Activated naive CD4-positive, alpha-beta T cell treated with anti-CD3 and anti-CD28 coated beads, Interleukin-2, amount 10 ng/mL, durations not matched to agents 7 days and 5 days (primary cell): ENCODE measurements at regions not wholly inside any gene's neighbourhood (a gene's known extent, or its start where the extent isn't known, plus 50 kb on each side); places are given as distances from the start of the nearest gene placed in this dataset.
A peak's percentile ranks its signal among the peaks of the same experiment; 100 is the strongest.
"Not testable (repeated sequence)": the region's sequence is repeated elsewhere in the genome, so short reads cannot be mapped to it uniquely, and the experiment has no call there.

Experiments
- CTCF ChIA-PET: fragments of 350-600 bp; sonication (Branson Sonifier 250); formaldehyde crosslinking; loops from one replicate; lab custom pipeline; 2021; ENCODE audit warnings: antibody characterized with exemption; lab: Charles Lee
- DNase-seq: peaks from one replicate; pipeline ENCODE4 v3.0.0-alpha.2; 2020
- H3K27ac Mint-ChIP-seq: one replicate; pipeline ENCODE4 v1.8.0; 2021; ENCODE audit warnings: mild to moderate bottlenecking, moderate library complexity, mixed read lengths
- H3K27me3 Mint-ChIP-seq: one replicate; pipeline ENCODE4 v1.8.0; 2021; ENCODE audit warnings: mild to moderate bottlenecking, mixed read lengths
- H3K36me3 Mint-ChIP-seq: one replicate; pipeline ENCODE4 v1.8.0; 2021; ENCODE audit warnings: mixed read lengths
- H3K4me1 Mint-ChIP-seq: one replicate; pipeline ENCODE4 v1.8.0; 2021; ENCODE audit warnings: mixed read lengths
- H3K4me3 Mint-ChIP-seq: one replicate; pipeline ENCODE4 v1.8.0; 2021; ENCODE audit warnings: mild to moderate bottlenecking, moderate library complexity, mixed read lengths
- H3K9me3 Mint-ChIP-seq: one replicate; pipeline ENCODE4 v1.8.0; 2021; ENCODE audit warnings: mixed read lengths

DNA sequence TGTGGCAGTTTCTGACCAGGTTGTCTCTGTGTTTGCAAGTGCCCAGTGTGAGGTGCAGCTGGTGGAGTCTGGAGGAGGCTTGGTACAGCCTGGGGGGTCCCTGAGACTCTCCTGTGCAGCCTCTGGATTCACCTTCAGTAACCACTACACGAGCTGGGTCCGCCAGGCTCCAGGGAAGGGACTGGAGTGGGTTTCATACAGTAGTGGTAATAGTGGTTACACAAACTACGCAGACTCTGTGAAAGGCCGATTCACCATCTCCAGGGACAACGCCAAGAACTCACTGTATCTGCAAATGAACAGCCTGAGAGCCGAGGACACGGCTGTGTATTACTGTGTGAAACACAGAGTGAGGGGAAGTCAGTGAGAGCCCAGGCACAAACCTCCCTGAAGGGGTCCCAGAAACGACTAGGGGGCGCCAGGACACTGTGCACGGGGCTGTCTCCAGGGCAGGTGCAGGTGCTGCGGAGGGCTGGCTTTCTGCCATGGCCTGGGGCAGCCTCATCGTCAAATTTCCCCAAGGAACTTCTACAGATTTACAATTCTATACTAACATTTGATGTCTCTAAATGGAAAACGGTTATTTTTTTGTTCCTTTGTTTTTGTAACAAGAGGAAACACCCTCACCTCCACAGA is 187.0 kb upstream of the TP53TG3D start:
- H3K4me3 Mint-ChIP-seq, H3K27ac Mint-ChIP-seq, H3K36me3 Mint-ChIP-seq, H3K4me1 Mint-ChIP-seq, H3K9me3 Mint-ChIP-seq, CTCF ChIA-PET, H3K27me3 Mint-ChIP-seq: not testable (repeated sequence)
- DNase-seq: peak; percentile 30

GRCh38 chr16:32071586-32071985 is 181.5 kb upstream of the TP53TG3D start:
- DNase-seq, H3K36me3 Mint-ChIP-seq, H3K27ac Mint-ChIP-seq, H3K4me3 Mint-ChIP-seq, H3K9me3 Mint-ChIP-seq, H3K27me3 Mint-ChIP-seq, CTCF ChIA-PET, H3K4me1 Mint-ChIP-seq: not testable (repeated sequence)

DNA sequence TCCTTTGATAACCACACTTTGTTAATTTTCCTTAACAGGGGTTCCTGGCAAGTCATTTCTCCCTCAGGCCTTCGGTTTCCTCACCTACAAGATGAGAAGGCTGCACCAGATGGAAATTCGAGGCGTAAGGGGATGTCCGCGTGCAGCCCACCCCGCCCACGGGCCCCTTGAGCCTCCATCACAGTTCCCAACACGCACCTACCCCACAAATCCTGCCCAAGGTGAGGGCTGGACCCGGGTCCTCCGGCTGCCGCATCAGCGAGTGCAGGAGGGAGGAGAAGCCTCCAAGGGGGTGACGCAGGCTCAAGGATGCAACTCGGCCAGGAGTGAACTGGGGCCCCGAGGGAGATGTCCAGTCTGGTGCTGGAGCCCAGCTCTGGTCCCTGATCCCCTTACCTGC is 169.2 kb upstream of the TP53TG3D start:
- CTCF ChIA-PET, H3K36me3 Mint-ChIP-seq, DNase-seq, H3K27ac Mint-ChIP-seq, H3K9me3 Mint-ChIP-seq, H3K4me1 Mint-ChIP-seq, H3K4me3 Mint-ChIP-seq: not testable (repeated sequence)
- H3K27me3 Mint-ChIP-seq: peaks cover 24% of the 10 kb centered on the region

DNA sequence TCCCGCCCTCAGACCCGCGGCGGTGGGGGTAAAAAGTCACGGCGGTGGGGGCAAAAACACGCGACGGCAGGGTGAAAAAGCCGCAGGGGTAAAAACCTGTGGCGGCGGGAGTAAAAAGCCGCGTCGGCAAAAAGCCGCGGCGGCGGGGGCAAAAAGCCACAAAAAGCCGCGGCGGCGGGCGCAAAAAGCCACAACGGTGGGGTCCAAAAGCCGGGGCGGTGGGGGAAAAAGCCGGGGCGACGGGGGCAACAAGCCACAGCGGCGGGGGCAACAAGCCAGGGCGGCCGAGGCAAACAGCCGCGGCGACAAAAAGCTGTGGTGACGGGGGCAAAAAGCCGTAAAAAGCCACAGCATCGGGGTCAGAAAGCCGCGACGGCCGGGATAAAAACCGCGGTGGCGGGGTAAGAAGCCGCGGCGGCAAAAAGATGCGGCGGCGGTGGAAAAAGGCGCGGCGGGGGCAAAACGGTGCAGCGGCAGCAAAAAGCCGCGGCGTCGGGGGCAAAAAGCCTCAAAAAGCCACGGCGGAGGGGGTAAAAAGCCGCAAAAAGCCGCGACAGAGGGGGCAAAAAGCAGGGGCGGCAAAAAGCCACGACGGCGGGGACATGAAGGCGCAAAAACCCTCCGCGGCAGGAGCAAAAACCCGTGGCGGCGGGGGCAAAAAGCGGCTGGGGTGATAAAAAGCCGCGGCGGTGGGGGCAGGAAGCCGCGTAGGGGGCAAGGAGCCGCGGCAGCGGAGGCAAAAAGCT is 168.3 kb upstream of the TP53TG3D start:
- DNase-seq, CTCF ChIA-PET, H3K9me3 Mint-ChIP-seq, H3K4me3 Mint-ChIP-seq, H3K36me3 Mint-ChIP-seq, H3K4me1 Mint-ChIP-seq, H3K27ac Mint-ChIP-seq: not testable (repeated sequence)
- H3K27me3 Mint-ChIP-seq: peaks cover 24% of the 10 kb centered on the region

DNA sequence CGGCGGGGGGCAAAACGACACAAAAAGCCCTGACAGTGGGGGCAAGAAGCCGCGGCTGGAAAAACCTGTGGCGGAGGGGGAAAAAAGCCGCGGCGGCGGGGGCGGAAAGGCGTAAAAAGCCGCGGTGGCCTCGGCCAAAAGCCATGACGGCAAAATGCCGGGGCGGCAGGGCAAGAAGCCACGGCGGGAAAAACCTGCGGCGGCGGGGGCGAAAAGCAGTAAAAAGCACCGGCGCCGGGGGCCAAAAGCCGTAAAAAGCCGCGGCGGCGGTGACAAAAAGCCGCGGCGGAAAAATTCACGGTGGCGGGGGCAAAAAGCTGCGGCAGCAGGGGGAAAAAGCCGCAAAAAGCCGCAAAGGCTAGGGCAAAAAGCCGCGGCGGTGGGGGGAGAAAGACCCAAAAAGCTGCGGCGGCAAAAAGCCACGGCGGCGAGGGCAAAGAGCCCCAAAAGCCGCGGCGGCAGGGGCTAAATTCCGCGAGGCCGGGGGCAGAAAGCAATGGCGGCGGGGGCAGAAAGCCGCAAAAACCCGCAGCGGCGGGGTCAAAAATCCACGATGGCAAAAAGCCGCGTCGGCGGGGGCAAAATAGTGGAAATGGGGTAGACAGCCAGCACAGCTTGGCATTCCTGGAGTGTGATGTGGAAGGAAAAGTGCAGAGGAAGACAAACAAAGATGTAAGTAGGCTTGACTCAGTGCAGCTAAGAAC is 167.5 kb upstream of the TP53TG3D start:
- H3K9me3 Mint-ChIP-seq, H3K36me3 Mint-ChIP-seq, H3K4me3 Mint-ChIP-seq, CTCF ChIA-PET, H3K27ac Mint-ChIP-seq, H3K4me1 Mint-ChIP-seq: not testable (repeated sequence)
- peak; percentile 21 for DNase-seq
- peaks cover 24% of the 10 kb centered on the region for H3K27me3 Mint-ChIP-seq

GRCh38 chr16:32115562-32115961 is 137.5 kb upstream of the TP53TG3D start:
- H3K27ac Mint-ChIP-seq, CTCF ChIA-PET, H3K9me3 Mint-ChIP-seq, H3K4me1 Mint-ChIP-seq, DNase-seq, H3K36me3 Mint-ChIP-seq: not testable (repeated sequence)
- H3K4me3 Mint-ChIP-seq: peak overlapping the region; percentile 37
- peaks cover 29% of the 10 kb centered on the region for H3K27me3 Mint-ChIP-seq

GRCh38 chr16:32116080-32116479 is 137.0 kb upstream of the TP53TG3D start:
- peak; percentile 21 for DNase-seq
- Mint-ChIP-seq H3K36me3 (no peaks in the 10 kb centered on the region), H3K4me3 (peak overlapping the region; percentile 38), H3K9me3 (no peaks in the 10 kb centered on the region), H3K27me3 (peaks cover 29% of the 10 kb centered on the region), H3K4me1 (peaks cover 2% of the 10 kb centered on the region), H3K27ac (no peak overlapping the region)
- CTCF ChIA-PET: no interaction called here

GRCh38 chr16:32116533-32116932 is 136.6 kb upstream of the TP53TG3D start:
- CTCF ChIA-PET: not testable (repeated sequence)

DNA sequence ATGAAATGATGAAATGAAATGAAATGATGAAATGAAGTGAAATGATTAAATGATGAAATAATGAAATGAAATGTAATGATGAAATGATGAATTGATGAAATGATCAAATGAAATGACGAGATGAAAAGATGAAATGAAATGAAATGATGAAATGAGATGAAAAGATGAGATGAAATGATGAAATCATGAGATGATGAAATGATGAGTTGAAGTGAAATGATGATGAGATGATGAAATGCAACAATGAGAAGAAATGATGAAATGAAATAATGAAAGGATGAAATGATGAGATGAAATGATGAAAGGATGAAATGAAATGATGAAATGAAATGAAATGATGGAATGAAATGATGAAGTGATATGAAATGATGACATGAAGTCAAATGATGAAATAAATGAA is 132.7 kb upstream of the TP53TG3D start:
- H3K4me1 Mint-ChIP-seq, H3K9me3 Mint-ChIP-seq, H3K27ac Mint-ChIP-seq, H3K4me3 Mint-ChIP-seq, CTCF ChIA-PET, H3K36me3 Mint-ChIP-seq, DNase-seq: not testable (repeated sequence)
- peaks cover 23% of the 10 kb centered on the region for H3K27me3 Mint-ChIP-seq

More at GRCh38 chr16:32116533-32116932, 136.6 kb upstream of the TP53TG3D start:
- not testable (repeated sequence) for H3K27ac Mint-ChIP-seq, DNase-seq, H3K4me3 Mint-ChIP-seq, H3K36me3 Mint-ChIP-seq, H3K4me1 Mint-ChIP-seq, H3K9me3 Mint-ChIP-seq
- H3K27me3 Mint-ChIP-seq: peaks cover 29% of the 10 kb centered on the region

GRCh38 chr16:32120779-32121178 is 132.3 kb upstream of the TP53TG3D start:
- H3K4me3 Mint-ChIP-seq, H3K36me3 Mint-ChIP-seq, DNase-seq, H3K27ac Mint-ChIP-seq, CTCF ChIA-PET, H3K4me1 Mint-ChIP-seq, H3K9me3 Mint-ChIP-seq: not testable (repeated sequence)
- H3K27me3 Mint-ChIP-seq: peaks cover 19% of the 10 kb centered on the region

DNA sequence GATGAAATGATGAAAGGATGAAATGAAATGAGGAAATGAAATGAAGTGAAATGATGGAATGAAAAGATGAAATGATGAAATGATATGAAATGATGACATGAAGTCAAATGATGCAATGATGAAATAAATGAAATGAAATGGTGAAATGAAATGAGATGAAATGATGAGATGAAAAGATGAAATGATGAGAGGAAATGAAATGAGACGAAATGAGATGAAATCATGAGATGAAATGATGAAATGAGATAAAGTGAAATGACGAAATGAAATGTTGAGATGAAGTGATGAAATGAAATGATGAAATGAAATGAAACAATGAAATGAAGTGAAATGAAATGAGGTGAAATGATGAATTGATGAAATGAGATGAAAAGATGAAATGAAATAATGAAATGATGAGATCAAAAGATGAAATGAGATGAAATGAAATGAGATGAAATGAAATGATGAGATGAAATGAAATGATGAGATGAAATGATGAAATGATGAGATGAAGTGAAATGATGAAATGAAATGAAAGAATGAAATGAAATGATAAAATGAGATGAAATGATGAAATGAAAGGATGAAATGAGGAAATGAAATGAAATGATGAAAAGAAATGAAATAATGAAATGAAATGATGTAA is 131.7 kb upstream of the TP53TG3D start:
- H3K36me3 Mint-ChIP-seq, DNase-seq, H3K4me1 Mint-ChIP-seq, H3K27ac Mint-ChIP-seq, H3K9me3 Mint-ChIP-seq, H3K4me3 Mint-ChIP-seq, CTCF ChIA-PET: not testable (repeated sequence)
- H3K27me3 Mint-ChIP-seq: peaks cover 13% of the 10 kb centered on the region

- H3K27me3 Mint-ChIP-seq, CTCF ChIA-PET, H3K4me1 Mint-ChIP-seq, H3K36me3 Mint-ChIP-seq, DNase-seq, H3K27ac Mint-ChIP-seq, H3K9me3 Mint-ChIP-seq, H3K4me3 Mint-ChIP-seq: not testable (repeated sequence)
Measured at GRCh38 chr16:32152434-32152833, 100.7 kb upstream of the TP53TG3D start.

GRCh38 chr16:32187918-32188669 is 65.0 kb upstream of the TP53TG3D start:
- DNase-seq, H3K27me3 Mint-ChIP-seq, H3K36me3 Mint-ChIP-seq, H3K4me3 Mint-ChIP-seq, CTCF ChIA-PET, H3K9me3 Mint-ChIP-seq, H3K4me1 Mint-ChIP-seq, H3K27ac Mint-ChIP-seq: not testable (repeated sequence)

DNA sequence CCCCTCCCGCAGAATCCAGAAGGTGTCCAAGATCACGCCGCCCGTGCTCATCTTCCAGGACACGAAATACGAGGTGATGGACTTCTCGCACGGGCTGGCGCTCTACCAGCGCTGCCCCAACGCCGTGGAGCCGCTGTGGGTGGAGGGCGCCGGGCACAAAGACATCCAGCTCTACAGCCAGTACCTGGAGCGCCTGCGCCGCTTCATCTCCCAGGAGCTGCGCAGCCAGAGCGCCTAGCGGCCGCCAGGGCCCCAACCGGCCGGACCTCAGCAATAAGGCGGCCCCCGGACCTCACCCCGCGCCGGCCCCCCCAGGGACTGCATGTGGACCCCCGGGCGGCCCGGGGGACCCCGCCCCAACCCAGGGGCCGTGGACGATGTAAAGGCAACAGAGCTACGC is 50.5 kb upstream of the TP53TG3D start:
- H3K4me1 Mint-ChIP-seq, H3K4me3 Mint-ChIP-seq, H3K27me3 Mint-ChIP-seq, H3K36me3 Mint-ChIP-seq, DNase-seq, H3K9me3 Mint-ChIP-seq, H3K27ac Mint-ChIP-seq, CTCF ChIA-PET: not testable (repeated sequence)
